ENCODE measurements at regions not wholly inside any gene's neighbourhood (a gene's known extent, or its start where the extent isn't known, plus 50 kb on each side); places are given as distances from the start of the nearest gene placed in this dataset.

DNA sequence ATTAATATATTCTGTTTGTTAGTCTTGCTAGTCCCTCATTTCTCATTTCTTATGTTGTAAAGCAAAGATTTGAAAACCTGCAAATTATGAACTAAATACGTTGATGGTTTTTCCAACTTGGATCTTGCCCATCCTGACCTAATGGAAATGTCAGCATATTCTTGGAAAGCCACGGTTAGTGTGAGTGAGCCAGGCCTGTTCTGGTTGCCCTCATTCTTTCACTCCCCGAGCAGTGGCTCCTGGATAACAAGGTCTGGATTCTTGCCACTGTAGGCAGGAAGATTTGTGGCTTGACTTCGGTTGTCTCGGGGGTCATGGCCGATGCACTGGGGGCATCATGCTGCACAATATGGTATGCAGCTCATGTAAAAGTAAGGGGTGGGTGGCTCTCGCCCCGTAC is 359.1 kb downstream of the MEIS1 start:
- Histone ChIP-seq H3K27ac (ENCODE audit: extremely low read depth, low read depth, low read length) (no peak overlapping the region), H3K4me3 (ENCODE audit: low read depth, low read length) (no peak overlapping the region), H3K36me3 (ENCODE audit: control insufficient read depth in 2 of 2, insufficient read depth in 1 of 2, low read length in 2 of 2) (no peaks in the 10 kb centered on the region), H3K9me3 (ENCODE audit: control insufficient read depth, insufficient read depth, low read depth, low read length) (no peaks in the 10 kb centered on the region), H3K4me1 (ENCODE audit: control insufficient read depth, insufficient read depth, low read length) (no peaks in the 10 kb centered on the region)
- TF ChIP-seq SP3 (tag by site-specific recombination; IDR thresholded peaks at IDR 0.05) (no peak), SCRT1 (tag by site-specific recombination; IDR thresholded peaks at IDR 0.05; ENCODE audit: borderline replicate concordance) (no peak), TRIM28 (IDR thresholded peaks at IDR 0.05; ENCODE audit: borderline replicate concordance, low read length) (no peak), GLI2 (tag by site-specific recombination; IDR thresholded peaks at IDR 0.05; ENCODE audit: borderline replicate concordance, low read depth) (no peak), MZF1 (tag by site-specific recombination; IDR thresholded peaks at IDR 0.05; ENCODE audit: borderline replicate concordance) (no peak), HOXA7 (CRISPR knock-in tag; IDR thresholded peaks at IDR 0.05; ENCODE audit: borderline replicate concordance) (no peak), ZNF157 (tag by site-specific recombination; IDR thresholded peaks at IDR 0.05) (no peak), ZNF423 (tag by site-specific recombination; IDR thresholded peaks at IDR 0.05) (no peak), ZNF335 (tag by site-specific recombination; conservative IDR thresholded peaks at IDR 0.05) (no peak)
- TF ChIP-seq, protein P1, sequence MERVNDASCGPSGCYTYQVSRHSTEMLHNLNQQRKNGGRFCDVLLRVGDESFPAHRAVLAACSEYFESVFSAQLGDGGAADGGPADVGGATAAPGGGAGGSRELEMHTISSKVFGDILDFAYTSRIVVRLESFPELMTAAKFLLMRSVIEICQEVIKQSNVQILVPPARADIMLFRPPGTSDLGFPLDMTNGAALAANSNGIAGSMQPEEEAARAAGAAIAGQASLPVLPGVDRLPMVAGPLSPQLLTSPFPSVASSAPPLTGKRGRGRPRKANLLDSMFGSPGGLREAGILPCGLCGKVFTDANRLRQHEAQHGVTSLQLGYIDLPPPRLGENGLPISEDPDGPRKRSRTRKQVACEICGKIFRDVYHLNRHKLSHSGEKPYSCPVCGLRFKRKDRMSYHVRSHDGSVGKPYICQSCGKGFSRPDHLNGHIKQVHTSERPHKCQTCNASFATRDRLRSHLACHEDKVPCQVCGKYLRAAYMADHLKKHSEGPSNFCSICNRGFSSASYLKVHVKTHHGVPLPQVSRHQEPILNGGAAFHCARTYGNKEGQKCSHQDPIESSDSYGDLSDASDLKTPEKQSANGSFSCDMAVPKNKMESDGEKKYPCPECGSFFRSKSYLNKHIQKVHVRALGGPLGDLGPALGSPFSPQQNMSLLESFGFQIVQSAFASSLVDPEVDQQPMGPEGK (tag by site-specific recombination; IDR thresholded peaks at IDR 0.05): no peak
- TF ChIP-seq, protein P2, sequence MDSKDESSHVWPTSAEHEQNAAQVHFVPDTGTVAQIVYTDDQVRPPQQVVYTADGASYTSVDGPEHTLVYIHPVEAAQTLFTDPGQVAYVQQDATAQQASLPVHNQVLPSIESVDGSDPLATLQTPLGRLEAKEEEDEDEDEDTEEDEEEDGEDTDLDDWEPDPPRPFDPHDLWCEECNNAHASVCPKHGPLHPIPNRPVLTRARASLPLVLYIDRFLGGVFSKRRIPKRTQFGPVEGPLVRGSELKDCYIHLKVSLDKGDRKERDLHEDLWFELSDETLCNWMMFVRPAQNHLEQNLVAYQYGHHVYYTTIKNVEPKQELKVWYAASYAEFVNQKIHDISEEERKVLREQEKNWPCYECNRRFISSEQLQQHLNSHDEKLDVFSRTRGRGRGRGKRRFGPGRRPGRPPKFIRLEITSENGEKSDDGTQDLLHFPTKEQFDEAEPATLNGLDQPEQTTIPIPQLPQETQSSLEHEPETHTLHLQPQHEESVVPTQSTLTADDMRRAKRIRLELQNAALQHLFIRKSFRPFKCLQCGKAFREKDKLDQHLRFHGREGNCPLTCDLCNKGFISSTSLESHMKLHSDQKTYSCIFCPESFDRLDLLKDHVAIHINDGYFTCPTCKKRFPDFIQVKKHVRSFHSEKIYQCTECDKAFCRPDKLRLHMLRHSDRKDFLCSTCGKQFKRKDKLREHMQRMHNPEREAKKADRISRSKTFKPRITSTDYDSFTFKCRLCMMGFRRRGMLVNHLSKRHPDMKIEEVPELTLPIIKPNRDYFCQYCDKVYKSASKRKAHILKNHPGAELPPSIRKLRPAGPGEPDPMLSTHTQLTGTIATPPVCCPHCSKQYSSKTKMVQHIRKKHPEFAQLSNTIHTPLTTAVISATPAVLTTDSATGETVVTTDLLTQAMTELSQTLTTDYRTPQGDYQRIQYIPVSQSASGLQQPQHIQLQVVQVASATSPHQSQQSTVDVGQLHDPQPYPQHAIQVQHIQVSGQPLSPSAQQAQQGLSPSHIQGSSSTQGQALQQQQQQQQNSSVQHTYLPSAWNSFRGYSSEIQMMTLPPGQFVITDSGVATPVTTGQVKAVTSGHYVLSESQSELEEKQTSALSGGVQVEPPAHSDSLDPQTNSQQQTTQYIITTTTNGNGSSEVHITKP (tag by site-specific recombination; IDR thresholded peaks at IDR 0.05): no peak
- TF ChIP-seq, protein P3, sequence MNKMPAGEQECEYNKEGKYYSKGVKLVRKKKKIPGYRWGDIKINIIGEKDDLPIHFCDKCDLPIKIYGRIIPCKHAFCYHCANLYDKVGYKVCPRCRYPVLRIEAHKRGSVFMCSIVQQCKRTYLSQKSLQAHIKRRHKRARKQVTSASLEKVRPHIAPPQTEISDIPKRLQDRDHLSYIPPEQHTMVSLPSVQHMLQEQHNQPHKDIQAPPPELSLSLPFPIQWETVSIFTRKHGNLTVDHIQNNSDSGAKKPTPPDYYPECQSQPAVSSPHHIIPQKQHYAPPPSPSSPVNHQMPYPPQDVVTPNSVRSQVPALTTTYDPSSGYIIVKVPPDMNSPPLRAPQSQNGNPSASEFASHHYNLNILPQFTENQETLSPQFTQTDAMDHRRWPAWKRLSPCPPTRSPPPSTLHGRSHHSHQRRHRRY (tag by site-specific recombination; IDR thresholded peaks at IDR 0.05): no peak
- TF ChIP-seq, protein P4, sequence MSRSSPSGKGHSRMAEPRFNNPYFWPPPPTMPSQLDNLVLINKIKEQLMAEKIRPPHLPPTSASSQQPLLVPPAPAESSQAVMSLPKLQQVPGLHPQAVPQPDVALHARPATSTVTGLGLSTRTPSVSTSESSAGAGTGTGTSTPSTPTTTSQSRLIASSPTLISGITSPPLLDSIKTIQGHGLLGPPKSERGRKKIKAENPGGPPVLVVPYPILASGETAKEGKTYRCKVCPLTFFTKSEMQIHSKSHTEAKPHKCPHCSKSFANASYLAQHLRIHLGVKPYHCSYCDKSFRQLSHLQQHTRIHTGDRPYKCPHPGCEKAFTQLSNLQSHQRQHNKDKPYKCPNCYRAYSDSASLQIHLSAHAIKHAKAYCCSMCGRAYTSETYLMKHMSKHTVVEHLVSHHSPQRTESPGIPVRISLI (tag by site-specific recombination; IDR thresholded peaks at IDR 0.05): no peak
- TF ChIP-seq, protein P5, sequence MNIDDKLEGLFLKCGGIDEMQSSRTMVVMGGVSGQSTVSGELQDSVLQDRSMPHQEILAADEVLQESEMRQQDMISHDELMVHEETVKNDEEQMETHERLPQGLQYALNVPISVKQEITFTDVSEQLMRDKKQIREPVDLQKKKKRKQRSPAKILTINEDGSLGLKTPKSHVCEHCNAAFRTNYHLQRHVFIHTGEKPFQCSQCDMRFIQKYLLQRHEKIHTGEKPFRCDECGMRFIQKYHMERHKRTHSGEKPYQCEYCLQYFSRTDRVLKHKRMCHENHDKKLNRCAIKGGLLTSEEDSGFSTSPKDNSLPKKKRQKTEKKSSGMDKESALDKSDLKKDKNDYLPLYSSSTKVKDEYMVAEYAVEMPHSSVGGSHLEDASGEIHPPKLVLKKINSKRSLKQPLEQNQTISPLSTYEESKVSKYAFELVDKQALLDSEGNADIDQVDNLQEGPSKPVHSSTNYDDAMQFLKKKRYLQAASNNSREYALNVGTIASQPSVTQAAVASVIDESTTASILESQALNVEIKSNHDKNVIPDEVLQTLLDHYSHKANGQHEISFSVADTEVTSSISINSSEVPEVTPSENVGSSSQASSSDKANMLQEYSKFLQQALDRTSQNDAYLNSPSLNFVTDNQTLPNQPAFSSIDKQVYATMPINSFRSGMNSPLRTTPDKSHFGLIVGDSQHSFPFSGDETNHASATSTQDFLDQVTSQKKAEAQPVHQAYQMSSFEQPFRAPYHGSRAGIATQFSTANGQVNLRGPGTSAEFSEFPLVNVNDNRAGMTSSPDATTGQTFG (tag by site-specific recombination; IDR thresholded peaks at IDR 0.05; ENCODE audit: borderline replicate concordance): no peak
- CTCF ChIA-PET: interaction anchor here (0.6 kb wide), 1 partner anchor 683 kb away, joined by 3 read pairs; no protein-coding TSS in a partner anchor
- POLR2A ChIA-PET: no interaction called here

DNA sequence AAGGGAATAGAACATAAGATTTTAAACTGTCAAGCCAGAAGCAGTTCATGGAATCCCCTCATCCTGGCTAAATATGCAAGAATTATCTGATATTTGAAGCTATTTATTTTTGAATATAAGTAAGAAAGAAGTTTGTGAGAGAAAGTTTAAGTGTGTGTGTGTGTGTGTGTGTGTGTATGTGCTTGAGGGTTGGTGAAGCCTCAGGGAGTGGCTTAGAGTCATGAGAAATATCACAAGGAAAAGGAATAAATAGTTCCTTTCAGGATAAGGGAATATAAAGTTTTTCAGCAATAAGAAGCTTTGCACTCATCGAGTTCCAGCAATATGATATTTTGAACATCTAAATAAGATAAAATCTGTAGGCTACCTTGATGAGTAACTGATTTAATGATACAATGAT is 359.6 kb downstream of the MEIS1 start:
- ChIA-PET POLR2A (no interaction called here), CTCF (interaction anchor here (0.6 kb wide), 1 partner anchor 683 kb away, joined by 3 read pairs; no protein-coding TSS in a partner anchor)
- Histone ChIP-seq H3K9me3 (ENCODE audit: control insufficient read depth, insufficient read depth, low read depth, low read length) (no peaks in the 10 kb centered on the region), H3K4me1 (ENCODE audit: control insufficient read depth, insufficient read depth, low read length) (no peaks in the 10 kb centered on the region), H3K4me3 (ENCODE audit: low read depth, low read length) (no peak overlapping the region), H3K27ac (ENCODE audit: extremely low read depth, low read depth, low read length) (no peak overlapping the region), H3K36me3 (ENCODE audit: control insufficient read depth in 2 of 2, insufficient read depth in 1 of 2, low read length in 2 of 2) (no peaks in the 10 kb centered on the region)
- TF ChIP-seq, protein P6, sequence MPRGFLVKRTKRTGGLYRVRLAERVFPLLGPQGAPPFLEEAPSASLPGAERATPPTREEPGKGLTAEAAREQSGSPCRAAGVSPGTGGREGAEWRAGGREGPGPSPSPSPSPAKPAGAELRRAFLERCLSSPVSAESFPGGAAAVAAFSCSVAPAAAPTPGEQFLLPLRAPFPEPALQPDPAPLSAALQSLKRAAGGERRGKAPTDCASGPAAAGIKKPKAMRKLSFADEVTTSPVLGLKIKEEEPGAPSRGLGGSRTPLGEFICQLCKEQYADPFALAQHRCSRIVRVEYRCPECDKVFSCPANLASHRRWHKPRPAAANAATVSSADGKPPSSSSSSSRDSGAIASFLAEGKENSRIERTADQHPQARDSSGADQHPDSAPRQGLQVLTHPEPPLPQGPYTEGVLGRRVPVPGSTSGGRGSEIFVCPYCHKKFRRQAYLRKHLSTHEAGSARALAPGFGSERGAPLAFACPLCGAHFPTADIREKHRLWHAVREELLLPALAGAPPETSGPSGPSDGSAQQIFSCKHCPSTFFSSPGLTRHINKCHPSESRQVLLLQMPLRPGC (tag by site-specific recombination; IDR thresholded peaks at IDR 0.05): no peak
- TF ChIP-seq GLIS2 (tag by site-specific recombination; IDR thresholded peaks at IDR 0.05): no peak
- no peak for TF ChIP-seq MYNN (tag by site-specific recombination; IDR thresholded peaks at IDR 0.05; ENCODE audit: borderline replicate concordance)
- TF ChIP-seq MZF1 (tag by site-specific recombination; IDR thresholded peaks at IDR 0.05; ENCODE audit: borderline replicate concordance): no peak
- TF ChIP-seq SP7 (tag by site-specific recombination; IDR thresholded peaks at IDR 0.05): no peak
- TF ChIP-seq PRDM1 (tag by site-specific recombination; IDR thresholded peaks at IDR 0.05): no peak
- TF ChIP-seq ZBTB20 (tag by site-specific recombination; IDR thresholded peaks at IDR 0.05): no peak
- no peak for TF ChIP-seq ZNF555 (tag by site-specific recombination; conservative IDR thresholded peaks at IDR 0.05)
- no peak for TF ChIP-seq ZNF654 (tag by site-specific recombination; IDR thresholded peaks at IDR 0.05; ENCODE audit: low read depth)
